ENCODE measurements at regions not wholly inside any gene's neighbourhood (a gene's known extent, or its start where the extent isn't known, plus 50 kb on each side); places are given as distances from the start of the nearest gene placed in this dataset.
A peak's percentile ranks its signal among the peaks of the same experiment; 100 is the strongest.

- Mint-ChIP-seq H3K9me3 (no peaks in the 10 kb centered on the region), H3K27ac (no peak overlapping the region), H3K4me1 (ENCODE audit: low read depth) (peaks cover 4% of the 10 kb centered on the region), H3K36me3 (ENCODE audit: low read depth) (no peaks in the 10 kb centered on the region), H3K27me3 (no peaks in the 10 kb centered on the region), H3K4me3 (no peak overlapping the region)
- no peaks in the 10 kb centered on the region for H3K4me1 ChIP-seq (ENCODE audit: insufficient read depth, low read length)
- H3K27me3 ChIP-seq (ENCODE audit: control insufficient read depth in 1 of 2, insufficient read depth in 2 of 2, low read length in 2 of 2) = no peaks in the 10 kb centered on the region
- ATAC-seq (ENCODE audit: poor library complexity) = no peak
- no peak overlapping the region for H3K4me3 ChIP-seq (ENCODE audit: low read length)
- peak in 1 of 14 experiments; percentile 4 for DNase-seq
- no peak overlapping the region for H3K27ac ChIP-seq (ENCODE audit: low read depth in 1 of 2, low read length in 2 of 2)
- no peak for TF ChIP-seq CTCF (IDR thresholded peaks at IDR 0.05)
- intact Hi-C loops (cut with DNase I, micrococcal nuclease) = no loop called here
- no peaks in the 10 kb centered on the region for H3K9me3 ChIP-seq (ENCODE audit: control insufficient read depth in 1 of 2, insufficient read depth in 1 of 2, low read length in 2 of 2)
- no peaks in the 10 kb centered on the region for H3K36me3 ChIP-seq (ENCODE audit: insufficient read depth, low read length)
- ChIA-PET POLR2A (no interaction called here), CTCF (no interaction called here)
Observed at GRCh38 chr11:69374946-69375310, 81.0 kb downstream of the MYEOV start.

- intact Hi-C loops (cut with DNase I, micrococcal nuclease) = no loop called here
- ChIA-PET POLR2A (no interaction called here), CTCF (no interaction called here)
- Mint-ChIP-seq H3K36me3 (ENCODE audit: low read depth) (no peaks in the 10 kb centered on the region), H3K27me3 (no peaks in the 10 kb centered on the region), H3K9me3 (no peaks in the 10 kb centered on the region), H3K4me1 (ENCODE audit: low read depth) (peaks cover 4% of the 10 kb centered on the region), H3K4me3 (no peak overlapping the region), H3K27ac (no peak overlapping the region)
- H3K36me3 ChIP-seq (ENCODE audit: insufficient read depth, low read length) = no peaks in the 10 kb centered on the region
- DNase-seq (peak in 2 of 14 experiments; percentile 9 to 27), ATAC-seq (ENCODE audit: poor library complexity) (no peak)
- TF ChIP-seq CTCF (IDR thresholded peaks at IDR 0.05) = no peak
- H3K4me1 ChIP-seq (ENCODE audit: insufficient read depth, low read length) = no peaks in the 10 kb centered on the region
- H3K9me3 ChIP-seq (ENCODE audit: control insufficient read depth in 1 of 2, insufficient read depth in 1 of 2, low read length in 2 of 2) = no peaks in the 10 kb centered on the region
- H3K27ac ChIP-seq (ENCODE audit: low read depth in 1 of 2, low read length in 2 of 2) = no peak overlapping the region
- H3K4me3 ChIP-seq (ENCODE audit: low read length) = no peak overlapping the region
- H3K27me3 ChIP-seq (ENCODE audit: control insufficient read depth in 1 of 2, insufficient read depth in 2 of 2, low read length in 2 of 2) = no peaks in the 10 kb centered on the region
Observed at GRCh38 chr11:69375316-69376154, 81.6 kb downstream of the MYEOV start.

- no peaks in the 10 kb centered on the region for H3K27me3 ChIP-seq (ENCODE audit: control insufficient read depth in 1 of 2, insufficient read depth in 2 of 2, low read length in 2 of 2)
- no peak for TF ChIP-seq CTCF (IDR thresholded peaks at IDR 0.05)
- peaks cover 4% of the 10 kb centered on the region for H3K4me1 Mint-ChIP-seq (ENCODE audit: low read depth)
- H3K9me3 Mint-ChIP-seq = no peaks in the 10 kb centered on the region
- ChIA-PET POLR2A (no interaction called here), CTCF (no interaction called here)
- H3K27me3 Mint-ChIP-seq = no peaks in the 10 kb centered on the region
- no peak overlapping the region for H3K4me3 Mint-ChIP-seq
- intact Hi-C loops (cut with DNase I, micrococcal nuclease) = no loop called here
- H3K36me3 Mint-ChIP-seq (ENCODE audit: low read depth) = no peaks in the 10 kb centered on the region
- H3K27ac Mint-ChIP-seq = no peak overlapping the region
- H3K4me1 ChIP-seq (ENCODE audit: insufficient read depth, low read length) = no peaks in the 10 kb centered on the region
- H3K27ac ChIP-seq (ENCODE audit: low read depth in 1 of 2, low read length in 2 of 2) = no peak overlapping the region
- ATAC-seq (ENCODE audit: poor library complexity) (no peak), DNase-seq (peak in 2 of 14 experiments; percentile 6 to 20)
- no peaks in the 10 kb centered on the region for H3K36me3 ChIP-seq (ENCODE audit: insufficient read depth, low read length)
- no peak overlapping the region for H3K4me3 ChIP-seq (ENCODE audit: low read length)
- H3K9me3 ChIP-seq (ENCODE audit: control insufficient read depth in 1 of 2, insufficient read depth in 1 of 2, low read length in 2 of 2) = no peaks in the 10 kb centered on the region
Observed at GRCh38 chr11:69376155-69377028, 82.4 kb downstream of the MYEOV start.
